ENCODE measurements at regions not wholly inside any gene's neighbourhood (a gene's known extent, or its start where the extent isn't known, plus 50 kb on each side); places are given as distances from the start of the nearest gene placed in this dataset.

GRCh38 chr1:229871078-229871676, 195.9 kb upstream of the GALNT2 start:
- TF ChIP-seq, protein P1, sequence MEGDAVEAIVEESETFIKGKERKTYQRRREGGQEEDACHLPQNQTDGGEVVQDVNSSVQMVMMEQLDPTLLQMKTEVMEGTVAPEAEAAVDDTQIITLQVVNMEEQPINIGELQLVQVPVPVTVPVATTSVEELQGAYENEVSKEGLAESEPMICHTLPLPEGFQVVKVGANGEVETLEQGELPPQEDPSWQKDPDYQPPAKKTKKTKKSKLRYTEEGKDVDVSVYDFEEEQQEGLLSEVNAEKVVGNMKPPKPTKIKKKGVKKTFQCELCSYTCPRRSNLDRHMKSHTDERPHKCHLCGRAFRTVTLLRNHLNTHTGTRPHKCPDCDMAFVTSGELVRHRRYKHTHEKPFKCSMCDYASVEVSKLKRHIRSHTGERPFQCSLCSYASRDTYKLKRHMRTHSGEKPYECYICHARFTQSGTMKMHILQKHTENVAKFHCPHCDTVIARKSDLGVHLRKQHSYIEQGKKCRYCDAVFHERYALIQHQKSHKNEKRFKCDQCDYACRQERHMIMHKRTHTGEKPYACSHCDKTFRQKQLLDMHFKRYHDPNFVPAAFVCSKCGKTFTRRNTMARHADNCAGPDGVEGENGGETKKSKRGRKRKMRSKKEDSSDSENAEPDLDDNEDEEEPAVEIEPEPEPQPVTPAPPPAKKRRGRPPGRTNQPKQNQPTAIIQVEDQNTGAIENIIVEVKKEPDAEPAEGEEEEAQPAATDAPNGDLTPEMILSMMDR (IDR thresholded peaks at IDR 0.05) = no peak
- TF ChIP-seq KDM5A (IDR thresholded peaks at IDR 0.05) (no peak), CHD4 (IDR thresholded peaks at IDR 0.05; ENCODE audit: borderline replicate concordance) (no peak), HDAC2 (IDR thresholded peaks at IDR 0.05) (no peak), PBX3 (IDR thresholded peaks at IDR 0.05) (no peak), RCOR1 (IDR thresholded peaks at IDR 0.05; ENCODE audit: low read depth, low read length) (no peak), HOXA7 (CRISPR knock-in tag; IDR thresholded peaks at IDR 0.05) (no peak), CBX8 (IDR thresholded peaks at IDR 0.05) (no peak), RARB (CRISPR knock-in tag; IDR thresholded peaks at IDR 0.05) (no peak), EP300 (IDR thresholded peaks at IDR 0.05) (no peak), REST (IDR thresholded peaks at IDR 0.05) (no peak), EHMT2 (IDR thresholded peaks at IDR 0.05; ENCODE audit: low read depth) (no peak), ESRRA (IDR thresholded peaks at IDR 0.05; ENCODE audit: borderline replicate concordance, low read length) (no peak)
- TF ChIP-seq, protein P2, sequence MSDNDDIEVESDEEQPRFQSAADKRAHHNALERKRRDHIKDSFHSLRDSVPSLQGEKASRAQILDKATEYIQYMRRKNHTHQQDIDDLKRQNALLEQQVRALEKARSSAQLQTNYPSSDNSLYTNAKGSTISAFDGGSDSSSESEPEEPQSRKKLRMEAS (IDR thresholded peaks at IDR 0.05) = no peak
